22Rv1 (cell line): ENCODE measurements at regions not wholly inside any gene's neighbourhood (a gene's known extent, or its start where the extent isn't known, plus 50 kb on each side); places are given as distances from the start of the nearest gene placed in this dataset.

Source experiments
- ZFX ChIP-seq: fragments of 450-650 bp; IDR thresholded peaks from 2 replicates; pipeline ENCODE4 v1.6.1; 2017; ENCODE audit warnings: antibody characterized with exemption, borderline replicate concordance
- TF ChIP-seq, protein P1 (sequence below): fragments of 450-650 bp; IDR thresholded peaks from 2 replicates; pipeline ENCODE4 v1.5.1; 2017; ENCODE audit warnings: mild to moderate bottlenecking

- TF ChIP-seq, protein P1, sequence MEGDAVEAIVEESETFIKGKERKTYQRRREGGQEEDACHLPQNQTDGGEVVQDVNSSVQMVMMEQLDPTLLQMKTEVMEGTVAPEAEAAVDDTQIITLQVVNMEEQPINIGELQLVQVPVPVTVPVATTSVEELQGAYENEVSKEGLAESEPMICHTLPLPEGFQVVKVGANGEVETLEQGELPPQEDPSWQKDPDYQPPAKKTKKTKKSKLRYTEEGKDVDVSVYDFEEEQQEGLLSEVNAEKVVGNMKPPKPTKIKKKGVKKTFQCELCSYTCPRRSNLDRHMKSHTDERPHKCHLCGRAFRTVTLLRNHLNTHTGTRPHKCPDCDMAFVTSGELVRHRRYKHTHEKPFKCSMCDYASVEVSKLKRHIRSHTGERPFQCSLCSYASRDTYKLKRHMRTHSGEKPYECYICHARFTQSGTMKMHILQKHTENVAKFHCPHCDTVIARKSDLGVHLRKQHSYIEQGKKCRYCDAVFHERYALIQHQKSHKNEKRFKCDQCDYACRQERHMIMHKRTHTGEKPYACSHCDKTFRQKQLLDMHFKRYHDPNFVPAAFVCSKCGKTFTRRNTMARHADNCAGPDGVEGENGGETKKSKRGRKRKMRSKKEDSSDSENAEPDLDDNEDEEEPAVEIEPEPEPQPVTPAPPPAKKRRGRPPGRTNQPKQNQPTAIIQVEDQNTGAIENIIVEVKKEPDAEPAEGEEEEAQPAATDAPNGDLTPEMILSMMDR: no peak
- no peak for TF ChIP-seq ZFX
These were observed 129.0 kb downstream of the SREK1 start for GRCh38 chr5:66273121-66273520.
